ENCODE measurements at regions not wholly inside any gene's neighbourhood (a gene's known extent, or its start where the extent isn't known, plus 50 kb on each side); places are given as distances from the start of the nearest gene placed in this dataset.

- TF ChIP-seq CTCF (conservative IDR thresholded peaks at IDR 0.05): no peak
- Histone ChIP-seq H2BK120ac (ENCODE audit: low read depth, low read length, poor library complexity, severe bottlenecking) (no peak overlapping the region), H2BK15ac (ENCODE audit: low read depth, low read length) (no peak overlapping the region), H4K91ac (ENCODE audit: insufficient read length, low read depth, low read length) (no peak overlapping the region), H3K23ac (ENCODE audit: insufficient read length, low read depth, low read length) (no peak overlapping the region), H4K20me1 (ENCODE audit: control insufficient read depth, insufficient read depth, insufficient read length) (no peaks in the 10 kb centered on the region), H2AK5ac (ENCODE audit: insufficient read length, low read length) (no peak overlapping the region), H3K4me2 (ENCODE audit: insufficient read depth, insufficient read length, low read length) (no peak overlapping the region), H3K4me1 (ENCODE audit: insufficient read depth, low read length) (no peaks in the 10 kb centered on the region), H3K18ac (ENCODE audit: insufficient read length, low read depth, low read length) (no peak overlapping the region), H3K14ac (ENCODE audit: insufficient read depth, low read length) (no peak overlapping the region), H3K27me3 (ENCODE audit: insufficient read depth, low read length) (no peaks in the 10 kb centered on the region), H3T11ph (ENCODE audit: low read length) (no peak overlapping the region), H2BK12ac (ENCODE audit: insufficient read length, low read depth, low read length) (no peak overlapping the region), H4K5ac (ENCODE audit: insufficient read length, low read depth, low read length) (no peak overlapping the region), H3K79me1 (ENCODE audit: insufficient read depth, low read depth, low read length, poor library complexity, severe bottlenecking) (no peaks in the 10 kb centered on the region), H2BK5ac (ENCODE audit: insufficient read length, low read length) (no peak overlapping the region), H3K9ac (ENCODE audit: extremely low read depth, insufficient read length, low read length) (no peak overlapping the region), H3K23me2 (ENCODE audit: insufficient read length, low read depth, low read length, poor library complexity, severe bottlenecking) (no peaks in the 10 kb centered on the region), H3K4ac (ENCODE audit: low read depth, low read length) (no peak overlapping the region), H3K27ac (ENCODE audit: insufficient read length, low read depth, low read length) (no peak overlapping the region), H2AFZ (ENCODE audit: low read length) (no peak overlapping the region), H4K8ac (replicated peaks; ENCODE audit: insufficient read length, low read depth, low read length) (no peak overlapping the region), H3K56ac (ENCODE audit: insufficient read length, low read depth, low read length) (no peak overlapping the region), H3K79me2 (ENCODE audit: insufficient read depth, low read length) (no peaks in the 10 kb centered on the region), H3K9me3 (ENCODE audit: control insufficient read depth, low read depth, low read length) (no peaks in the 10 kb centered on the region), H2BK20ac (ENCODE audit: low read depth, low read length, poor library complexity, severe bottlenecking) (no peak overlapping the region)
- H3K27ac Mint-ChIP-seq: no peak overlapping the region
- no peak overlapping the region for H3K4me3 Mint-ChIP-seq
- H3K27me3 Mint-ChIP-seq (ENCODE audit: low read depth): no peaks in the 10 kb centered on the region; the same call in 1 of the 2 replicates
- H3K36me3 Mint-ChIP-seq (ENCODE audit: insufficient read depth in 1 of 3, low read depth in 3 of 3): no peaks in the 10 kb centered on the region; a peak in 1 of 7 replicates
- peaks cover 52 to 65% of the 10 kb centered on the region in 2 experiments for H3K9me3 Mint-ChIP-seq
- no peak for DNase-seq
- H3K4me1 Mint-ChIP-seq: 0 out of 4 replicates have a peak, but pooled peaks cover 0 to 3% of the 10 kb centered on the region in 2 experiments
Observed at GRCh38 chrX:39499996-39500395, 597.8 kb downstream of the BCOR start.

Data from H9 (cell line).